C4-2B (cell line): ENCODE measurements at regions not wholly inside any gene's neighbourhood (a gene's known extent, or its start where the extent isn't known, plus 50 kb on each side); places are given as distances from the start of the nearest gene placed in this dataset.
"Not testable (repeated sequence)": the region's sequence is repeated elsewhere in the genome, so short reads cannot be mapped to it uniquely, and the experiment has no call there.

ENCODE experiments used
- CTCF ChIP-seq: fragments of 450-650 bp; conservative IDR thresholded peaks from 2 replicates; pipeline ENCODE4 v1.5.1; 2017; ENCODE audit warnings: mild to moderate bottlenecking
- ZFX ChIP-seq: fragments of 450-650 bp; IDR thresholded peaks from 2 replicates; pipeline ENCODE4 v1.6.1; 2017

GRCh38 chr4:118512870-118513269 lies 160.1 kb upstream of the PRSS12 start:
- TF ChIP-seq CTCF, ZFX: not testable (repeated sequence)
